H1 (cell line): ENCODE measurements at regions not wholly inside any gene's neighbourhood (a gene's known extent, or its start where the extent isn't known, plus 50 kb on each side); places are given as distances from the start of the nearest gene placed in this dataset.

ENCODE experiments used
- CTCF ChIA-PET: fragments of 300-600 bp; sonication (Branson Sonifier 250); formaldehyde crosslinking; loops from one replicate; lab custom pipeline; 2021; ENCODE audit not compliant: partially characterized antibody; lab: Charles Lee
- POLR2A ChIA-PET: fragments of 300-600 bp; sonication (Branson Sonifier 250); formaldehyde crosslinking; loops from one replicate; lab custom pipeline; 2021; ENCODE audit warnings: inconsistent platforms; ENCODE audit not compliant: partially characterized antibody; lab: Charles Lee
- DNase-seq, 2 experiments: peaks; one replicate each; pipeline versions ENCODE4 v3.0.0 to v3.0.0-alpha.2; 2010 to 2022; ENCODE audit warnings: low spot score in 2 of 2, low read depth in 1 of 2, mixed read lengths in 1 of 2
- FAIRE-seq: peaks from 2 replicates; lab custom pipeline; 2011; peaks lifted over from hg19 to GRCh38; lab: Jason Lieb, UNC
- H2AFZ ChIP-seq: 2 replicates; pipeline ENCODE4 v1.8.1; 2012; ENCODE audit warnings: low read length, inconsistent platforms
- H2AK5ac ChIP-seq: 2 replicates; pipeline ENCODE4 v1.6.1; 2013; ENCODE audit warnings: low read depth, low read length
- H2BK120ac ChIP-seq: replicated peaks from 2 replicates; pipeline ENCODE3; 2013; ENCODE audit warnings: low read depth, low read length, inconsistent platforms
- H2BK12ac ChIP-seq: 2 replicates; pipeline ENCODE4 v1.6.1; 2013; ENCODE audit warnings: low read depth, low read length
- H2BK15ac ChIP-seq: 2 replicates; pipeline ENCODE4 v1.6.1; 2013; ENCODE audit warnings: low read length
- H2BK20ac ChIP-seq: 2 replicates; pipeline ENCODE4 v1.6.1; 2013; ENCODE audit warnings: low read length
- H2BK5ac ChIP-seq: 2 replicates; pipeline ENCODE4 v1.6.1; 2013; ENCODE audit warnings: low read depth, low read length
- H3K14ac ChIP-seq: 2 replicates; pipeline ENCODE4 v1.6.1; 2013; ENCODE audit warnings: inconsistent platforms; ENCODE audit not compliant: insufficient read length
- H3K18ac ChIP-seq: 2 replicates; pipeline ENCODE4 v1.6.1; 2013; ENCODE audit warnings: low read length; ENCODE audit errors: extremely low read depth
- H3K23ac ChIP-seq: 2 replicates; pipeline ENCODE4 v1.6.1; 2013; ENCODE audit warnings: inconsistent platforms; ENCODE audit not compliant: insufficient read length
- H3K23me2 ChIP-seq: 2 replicates; pipeline ENCODE4 v1.6.1; 2013; ENCODE audit warnings: low read depth, low read length
- H3K27ac ChIP-seq: 2 replicates; pipeline ENCODE4 v1.6.1; 2011; ENCODE audit warnings: low read depth, low read length, inconsistent platforms
- H3K27me3 ChIP-seq, 4 experiments: replicated peaks in 1 of 4; 1 replicate in 1 of 4; 2 replicates in 3 of 4; pipeline versions ENCODE4 v1.6.1 to v1.8.1; 2011 to 2013; ENCODE audit warnings: low read length in 3 of 4, mild to moderate bottlenecking in 3 of 4, inconsistent platforms in 2 of 4, mixed read lengths in 2 of 4, moderate library complexity in 1 of 4; ENCODE audit not compliant: control insufficient read depth in 3 of 4, insufficient read depth in 3 of 4; ENCODE audit errors: extremely low read depth in 1 of 4
- H3K36me3 ChIP-seq, 4 experiments: 2 replicates each; pipeline versions ENCODE4 v1.6.1 to v1.8.1; 2011 to 2013; ENCODE audit warnings: mild to moderate bottlenecking in 4 of 4, low read length in 3 of 4, moderate library complexity in 2 of 4, control low read depth in 1 of 4, inconsistent platforms in 1 of 4; ENCODE audit not compliant: insufficient read depth in 4 of 4, control insufficient read depth in 2 of 4
- H3K4ac ChIP-seq: replicated peaks from 2 replicates; pipeline ENCODE3; 2013; ENCODE audit warnings: low read length, low read depth, mixed read lengths, inconsistent platforms; ENCODE audit not compliant: insufficient read length
- H3K4me1 ChIP-seq, 4 experiments: replicated peaks in 1 of 4; 1 replicate in 1 of 4; 2 replicates in 3 of 4; pipeline versions ENCODE4 v1.6.1 to v1.8.1; 2011 to 2013; ENCODE audit warnings: low read length in 3 of 4, inconsistent platforms in 2 of 4, mixed read lengths in 1 of 4; ENCODE audit not compliant: insufficient read depth in 4 of 4, control insufficient read depth in 3 of 4
- H3K4me2 ChIP-seq, 2 experiments: 2 replicates each; pipeline versions ENCODE4 v1.6.1 to v1.8.1; 2011 to 2013; ENCODE audit warnings: low read depth in 2 of 2, low read length in 2 of 2, control low read depth in 1 of 2, inconsistent platforms in 1 of 2, mild to moderate bottlenecking in 1 of 2; ENCODE audit not compliant: insufficient read depth in 1 of 2
- H3K4me3 ChIP-seq, 4 experiments: fragments of 200-600, 300-600 bp in 1 of 4; sonication (generic), shearing (Covaris generic), sonication (Bioruptor Twin) in 1 of 4; 2 replicates each; pipeline versions ENCODE4 v1.5.1 to v1.8.1; 2011 to 2016; ENCODE audit warnings: low read length in 4 of 4, low read depth in 3 of 4, control low read depth in 2 of 4, inconsistent platforms in 2 of 4, mild to moderate bottlenecking in 2 of 4, mixed read lengths in 1 of 4, moderate library complexity in 1 of 4; ENCODE audit not compliant: insufficient read depth in 2 of 4; ENCODE audit errors: extremely low read depth in 1 of 4
- H3K56ac ChIP-seq: replicated peaks from 2 replicates; pipeline ENCODE3; 2013; ENCODE audit warnings: low read depth, mild to moderate bottlenecking, mixed read lengths, low read length, inconsistent platforms; ENCODE audit not compliant: insufficient read length
- H3K79me1 ChIP-seq: 2 replicates; pipeline ENCODE4 v1.6.1; 2013; ENCODE audit warnings: low read depth, low read length, control low read depth
- H3K79me2 ChIP-seq, 2 experiments: 2 replicates each; pipeline versions ENCODE4 v1.6.1 to v1.8.1; 2012 to 2013; ENCODE audit warnings: low read length in 2 of 2, mild to moderate bottlenecking in 2 of 2, inconsistent platforms in 1 of 2; ENCODE audit not compliant: insufficient read depth in 2 of 2, control insufficient read depth in 1 of 2
- H3K9ac ChIP-seq, 4 experiments: replicated peaks in 1 of 4; 1 replicate in 1 of 4; 2 replicates in 3 of 4; pipeline versions ENCODE4 v1.6.1 to v1.8.1; 2011 to 2013; ENCODE audit warnings: low read depth in 3 of 4, low read length in 3 of 4, control low read depth in 2 of 4, mild to moderate bottlenecking in 2 of 4, moderate library complexity in 2 of 4, inconsistent platforms in 1 of 4; ENCODE audit errors: extremely low read depth in 1 of 4
- H3K9me3 ChIP-seq, 2 experiments: 2 replicates each; pipeline versions ENCODE4 v1.6.1 to v1.8.1; 2012 to 2013; ENCODE audit warnings: mild to moderate bottlenecking in 2 of 2, moderate library complexity in 2 of 2, control low read depth in 1 of 2, inconsistent platforms in 1 of 2, low read depth in 1 of 2, low read length in 1 of 2, mixed read lengths in 1 of 2; ENCODE audit not compliant: insufficient read depth in 2 of 2
- H4K20me1 ChIP-seq, 2 experiments: replicated peaks in 1 of 2; 2 replicates each; pipeline versions ENCODE3 to v1.8.1; 2011 to 2013; ENCODE audit warnings: inconsistent platforms in 2 of 2, low read length in 2 of 2, mild to moderate bottlenecking in 1 of 2; ENCODE audit not compliant: insufficient read depth in 2 of 2, control insufficient read depth in 1 of 2
- H4K5ac ChIP-seq: 2 replicates; pipeline ENCODE4 v1.6.1; 2013; ENCODE audit warnings: low read length, low read depth, mixed read lengths, inconsistent platforms; ENCODE audit not compliant: insufficient read length
- H4K8ac ChIP-seq: 2 replicates; pipeline ENCODE4 v1.8.0; 2013; ENCODE audit warnings: mild to moderate bottlenecking, moderate library complexity, low read length, inconsistent platforms; ENCODE audit not compliant: insufficient read depth; ENCODE audit errors: extremely low read depth
- H4K91ac ChIP-seq: replicated peaks from 2 replicates; pipeline ENCODE3; 2013; ENCODE audit warnings: low read length, mixed read lengths, inconsistent platforms; ENCODE audit not compliant: insufficient read length
- CBX5 ChIP-seq: fragments of 300-800, 300-1000 bp; sonication (generic); IDR thresholded peaks from 2 replicates; pipeline ENCODE4 v1.7.1; 2016; ENCODE audit warnings: antibody characterized with exemption, low read length, low read depth
- CREB1 ChIP-seq: IDR thresholded peaks from 2 replicates; pipeline ENCODE4 v1.6.1; 2012; ENCODE audit warnings: inconsistent platforms
- CTCF ChIP-seq, 3 experiments: IDR thresholded peaks; 1 replicate in 2 of 3; 2 replicates in 1 of 3; pipeline versions ENCODE4 v1.5.1 to v1.6.1; 2011; ENCODE audit warnings: low read length in 3 of 3, mild to moderate bottlenecking in 3 of 3, inconsistent platforms in 2 of 3, low read depth in 1 of 3, moderate library complexity in 1 of 3; ENCODE audit not compliant: insufficient read depth in 1 of 3; ENCODE audit errors: control extremely low read depth in 1 of 3
- FOSL1 ChIP-seq: IDR thresholded peaks from 2 replicates; pipeline ENCODE4 v1.6.1; 2011; ENCODE audit warnings: mild to moderate bottlenecking, low read depth, low read length, moderate library complexity; ENCODE audit not compliant: insufficient read depth
- KDM4A ChIP-seq: IDR thresholded peaks from one replicate; pipeline ENCODE4 v1.7.1; 2012; ENCODE audit warnings: low read depth, mild to moderate bottlenecking, moderate library complexity, low read length, inconsistent platforms; ENCODE audit not compliant: severe bottlenecking
- MAX ChIP-seq: IDR thresholded peaks from 2 replicates; pipeline ENCODE4 v1.6.1; 2012; ENCODE audit warnings: inconsistent platforms
- PHF8 ChIP-seq: fragments of 200-600 bp; sonication (generic); conservative IDR thresholded peaks from 2 replicates; pipeline ENCODE4 v1.7.1; 2012; ENCODE audit warnings: low read depth, mild to moderate bottlenecking, inconsistent platforms, low read length, moderate library complexity
- POU5F1 ChIP-seq: IDR thresholded peaks from 2 replicates; pipeline ENCODE4 v1.6.1; 2011; ENCODE audit warnings: low read depth, mild to moderate bottlenecking, low read length, moderate library complexity
- SIX5 ChIP-seq: IDR thresholded peaks from 2 replicates; pipeline ENCODE4 v1.6.1; 2011; ENCODE audit warnings: mild to moderate bottlenecking, low read depth, low read length
- SRF ChIP-seq: IDR thresholded peaks from 2 replicates; pipeline ENCODE4 v1.6.1; 2011; ENCODE audit warnings: mild to moderate bottlenecking, low read depth, low read length, moderate library complexity
- USF2 ChIP-seq: IDR thresholded peaks from 2 replicates; pipeline ENCODE4 v1.6.1; 2011; ENCODE audit warnings: low read length, improper control_type of control experiment
- WGBS, 2 experiments: shearing (Covaris generic) in 1 of 2; methylation state at CpG; one replicate each; pipeline versions ENCODE4 v1.1.6 to v1.1.7; 2013 to 2015; ENCODE audit warnings: low lambda C conversion rate in 2 of 2, mixed read lengths in 2 of 2, inconsistent platforms in 1 of 2, low coverage in 1 of 2, missing lambda C conversion rate in 1 of 2; ENCODE audit not compliant: insufficient replicate concordance in 2 of 2, insufficient coverage in 1 of 2, insufficient read length in 1 of 2; ENCODE audit errors: extremely low coverage in 1 of 2, missing lambda C conversion rate in 1 of 2; 5-methylcytosine and 5-hydroxymethylcytosine counted together

- Histone ChIP-seq H3K4me2 (no peak overlapping the region), H3K23ac (no peak overlapping the region), H3K79me1 (no peaks in the 10 kb centered on the region), H2BK12ac (no peak overlapping the region), H2BK5ac (no peak overlapping the region), H4K91ac (no peak overlapping the region), H3K79me2 (no peaks in the 10 kb centered on the region), H3K9me3 (no peaks in the 10 kb centered on the region), H3K4ac (no peak overlapping the region), H3K4me1 (peaks cover 0 to 1% (median 0%) of the 10 kb centered on the region in 4 experiments; a peak in 2 of 7 replicates), H2BK20ac (no peak overlapping the region), H3K14ac (no peak overlapping the region), H3K27me3 (no peaks in the 10 kb centered on the region), H3K27ac (no peak overlapping the region), H3K36me3 (no peaks in the 10 kb centered on the region), H3K9ac (no peak overlapping the region), H4K5ac (no peak overlapping the region), H3K56ac (no peak overlapping the region), H3K4me3 (no peak overlapping the region), H2BK120ac (no peak overlapping the region), H2AFZ (no peak overlapping the region), H4K8ac (no peak overlapping the region), H2AK5ac (no peak overlapping the region; the same call in 1 of the 2 replicates), H3K23me2 (no peaks in the 10 kb centered on the region), H4K20me1 (no peaks in the 10 kb centered on the region), H3K18ac (no peak overlapping the region), H2BK15ac (no peak overlapping the region)
- 92% methylated on average over 3 of the region's 3 CpGs; no CpG with 5 or more reads in 1 of the 2 experiments for WGBS, 2 experiments
- no peak for FAIRE-seq
- ChIA-PET POLR2A (no interaction called here), CTCF (interaction anchor here (0.8 to 4.7 kb wide), 6 partner anchors 39 to 192 kb away, joined by 3 to 23 read pairs (median 4); no protein-coding TSS in a partner anchor)
- no peak for DNase-seq
- no peak for TF ChIP-seq SRF
- TF ChIP-seq CBX5 = no peak
- no peak for TF ChIP-seq FOSL1
- no peak for TF ChIP-seq KDM4A
- TF ChIP-seq USF2 = no peak
- TF ChIP-seq CTCF (IDR thresholded peaks at IDR 0.05; ENCODE audit: control extremely low read depth in 1 of 3, insufficient read depth in 1 of 3, low read depth in 1 of 3, low read length in 3 of 3) = no peak
- no peak for TF ChIP-seq PHF8
- no peak for TF ChIP-seq CREB1
- TF ChIP-seq POU5F1 = no peak
- TF ChIP-seq SIX5 = no peak
- no peak for TF ChIP-seq MAX
These were observed 51.8 kb upstream of the CYRIA start for GRCh38 chr2:16717477-16717876.
